NCI-H128 (cell line): ENCODE measurements at regions not wholly inside any gene's neighbourhood (a gene's known extent, or its start where the extent isn't known, plus 50 kb on each side); places are given as distances from the start of the nearest gene placed in this dataset.

Experiments used
- DNase-seq: peaks from one replicate; lab custom pipeline; 2025; ENCODE audit not compliant: unreplicated experiment; lab: John Stamatoyannopoulos, UW

DNA sequence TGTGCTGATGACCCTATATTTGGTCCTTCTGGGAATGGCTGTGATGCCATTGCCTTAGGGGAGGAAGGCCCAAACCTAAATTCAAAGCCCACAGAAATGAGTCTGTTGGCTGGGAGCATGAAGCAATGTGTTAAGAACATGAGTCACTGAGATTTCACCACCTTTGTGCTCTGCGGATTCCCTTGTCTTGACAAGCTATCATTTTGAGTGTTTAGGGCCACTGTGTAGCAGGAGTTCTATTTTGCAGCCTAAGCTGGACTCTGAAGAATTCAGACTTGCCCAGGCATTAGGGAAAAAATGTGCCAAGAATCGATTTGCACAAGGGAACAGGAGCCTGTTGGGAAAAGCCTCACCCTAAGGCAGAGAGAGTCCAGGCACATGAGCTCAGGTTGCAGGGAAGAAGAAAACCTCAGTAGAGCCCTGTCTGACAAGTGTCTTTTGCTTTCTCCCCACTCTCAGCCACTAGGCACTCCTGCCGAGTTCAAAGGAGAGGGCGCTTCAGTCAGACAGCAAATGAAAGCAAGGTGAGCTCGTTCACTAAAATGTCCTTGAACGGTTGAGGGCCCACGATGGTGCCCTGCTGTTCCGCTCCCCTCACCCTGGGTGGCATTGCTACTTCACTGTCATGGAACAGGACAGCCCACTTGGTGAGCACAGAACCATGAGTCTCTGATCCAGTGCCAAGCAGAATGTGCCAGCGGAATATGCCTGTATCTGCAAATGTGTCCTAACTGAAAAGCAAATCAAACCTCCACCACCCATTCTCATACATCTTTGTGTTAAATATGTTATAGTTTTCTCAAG lies 93.6 kb downstream of the PRLHR start:
- no peak for DNase-seq

DNA sequence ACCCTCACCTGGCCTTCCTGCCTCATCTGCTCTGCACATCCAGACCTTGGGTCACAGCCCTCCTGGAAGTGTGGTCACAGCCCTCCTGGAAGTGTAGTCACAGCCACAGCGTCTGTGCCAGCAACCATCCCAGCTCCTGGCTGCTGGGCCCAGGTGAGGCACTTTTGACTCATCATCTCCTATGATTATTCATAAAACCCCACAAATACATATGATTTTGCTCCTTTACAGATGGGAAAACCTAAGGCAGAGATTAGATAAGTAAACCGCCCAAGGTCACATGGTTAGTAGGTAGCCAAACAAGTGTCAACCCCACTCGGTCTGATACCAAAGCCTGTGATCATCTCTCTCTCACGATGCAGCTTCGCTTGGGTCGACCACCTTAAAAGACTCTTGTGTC lies 94.3 kb downstream of the PRLHR start:
- no peak for DNase-seq

DNA sequence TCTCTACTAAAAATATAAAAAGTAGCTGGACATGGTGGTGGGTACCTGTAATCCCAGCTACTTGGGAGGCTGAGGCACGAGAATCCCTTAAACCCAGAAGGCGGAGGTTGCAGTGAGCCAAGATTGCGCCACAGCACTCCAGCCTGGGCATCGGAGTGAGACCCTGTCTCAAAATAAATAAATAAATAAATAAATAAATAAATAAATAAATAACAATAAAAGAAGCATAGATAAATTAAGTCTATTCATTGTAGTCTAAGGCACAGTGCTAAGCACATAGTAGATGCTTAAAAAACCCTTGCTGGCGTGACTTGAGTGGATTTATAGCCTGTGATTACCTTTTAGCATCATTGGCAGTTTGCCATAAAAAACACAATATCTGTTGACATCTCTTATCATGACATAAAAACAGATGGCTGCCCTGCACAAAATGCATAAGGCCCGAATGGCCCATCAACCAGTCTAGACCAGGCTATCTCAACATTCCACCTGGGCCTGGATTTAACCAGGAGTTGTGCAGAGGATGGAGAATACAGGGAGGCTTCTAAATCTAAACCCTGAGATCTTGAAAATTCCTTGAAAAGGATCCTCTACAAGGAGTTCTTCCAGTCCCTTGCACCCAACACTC lies 94.9 kb downstream of the PRLHR start:
- no peak for DNase-seq

DNA sequence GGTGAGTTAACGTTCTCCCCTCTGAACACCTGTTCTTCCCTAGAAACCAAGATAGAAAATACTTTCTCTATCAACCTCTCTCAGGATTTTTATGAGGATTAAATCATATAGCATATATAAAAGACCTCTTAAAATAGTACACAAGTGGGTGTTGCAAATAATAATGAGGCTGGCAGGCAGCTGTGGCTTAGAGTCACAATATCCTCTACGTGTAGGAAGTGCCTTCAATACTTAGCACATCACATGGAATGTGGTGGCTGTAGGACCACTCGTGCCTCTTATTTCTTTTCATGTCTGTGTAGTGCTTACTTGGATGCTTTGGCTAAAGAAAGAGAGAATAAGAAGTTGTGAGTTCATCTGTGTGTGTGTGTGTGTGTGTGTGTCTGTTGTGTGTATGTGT lies 96.3 kb downstream of the PRLHR start:
- DNase-seq = no peak

DNA sequence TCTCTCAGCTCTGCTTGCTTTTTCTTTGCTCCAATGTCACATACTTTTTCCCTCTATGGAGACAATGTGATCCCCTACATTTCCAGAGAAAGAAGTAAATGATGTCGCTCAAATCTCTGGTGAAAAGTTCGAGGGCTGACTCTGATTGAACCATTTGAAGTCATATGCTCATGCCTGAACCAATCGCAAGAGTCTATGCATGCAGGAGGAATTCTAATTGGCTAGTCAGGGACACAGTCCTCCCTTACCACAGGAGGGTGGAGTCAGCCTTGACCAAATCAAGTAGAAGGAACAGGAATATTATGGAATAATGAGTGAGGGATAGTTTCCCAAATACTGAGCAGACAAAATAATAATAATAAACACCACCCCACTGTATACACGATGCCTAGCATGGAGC lies 96.8 kb downstream of the PRLHR start:
- DNase-seq = no peak

DNA sequence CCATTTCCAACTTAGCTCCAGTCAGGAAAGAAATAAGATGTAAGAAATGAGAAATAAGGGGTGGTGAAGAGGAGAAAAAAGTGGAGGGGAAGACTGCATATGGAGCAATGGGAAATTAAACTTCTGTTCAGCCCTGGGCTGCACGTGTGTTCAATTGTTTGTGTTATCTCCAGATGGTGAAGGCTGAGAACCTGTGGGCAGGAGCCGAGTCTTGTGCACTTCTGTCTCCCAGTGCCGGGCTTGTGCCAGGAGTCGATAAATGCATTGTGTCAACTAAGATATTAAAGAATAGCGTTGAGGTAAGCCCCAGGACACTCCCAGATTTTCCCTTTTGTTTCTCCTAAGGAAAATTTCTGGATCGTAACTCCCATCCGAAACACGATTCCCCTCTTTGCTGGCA lies 98.2 kb downstream of the PRLHR start:
- no peak for DNase-seq

DNA sequence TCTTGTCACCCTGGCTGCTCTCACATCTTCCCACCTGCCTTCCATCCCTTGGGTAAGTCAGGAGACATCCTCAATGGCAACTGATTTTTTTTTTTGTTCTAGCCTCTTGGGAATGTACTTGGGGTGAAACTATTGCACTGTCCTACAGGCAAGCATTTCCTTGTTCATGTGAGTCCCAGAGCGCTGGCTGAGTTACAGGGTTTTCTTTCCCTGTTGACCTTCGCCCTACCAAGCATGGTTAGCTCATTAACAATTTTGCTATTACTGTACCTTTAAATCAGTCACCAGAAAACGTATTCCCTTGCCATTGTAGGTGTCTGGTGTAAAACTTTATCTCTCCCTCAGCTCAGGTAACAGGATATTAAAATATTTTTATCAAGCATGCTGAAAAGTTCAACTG lies 98.9 kb downstream of the PRLHR start:
- DNase-seq = no peak

DNA sequence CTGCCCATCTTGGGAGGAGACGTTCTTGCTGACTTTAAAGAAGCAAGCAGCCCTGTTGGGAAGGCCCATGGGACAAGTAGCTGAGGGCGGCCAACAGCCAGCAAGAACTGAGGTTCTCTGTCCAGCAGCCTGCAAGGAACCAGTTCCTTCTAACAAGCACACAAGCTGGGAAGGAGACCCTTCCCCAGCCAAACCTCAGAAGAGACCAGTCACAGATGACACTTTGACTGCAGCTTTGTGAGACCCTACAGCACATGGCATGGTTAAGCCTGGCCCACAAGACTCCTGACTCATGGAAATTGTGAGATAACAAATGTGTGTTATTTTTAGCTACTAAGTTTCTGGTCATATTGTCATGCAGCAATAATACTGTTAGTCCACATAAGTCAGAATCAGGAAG lies 99.9 kb downstream of the PRLHR start:
- DNase-seq = no peak

DNA sequence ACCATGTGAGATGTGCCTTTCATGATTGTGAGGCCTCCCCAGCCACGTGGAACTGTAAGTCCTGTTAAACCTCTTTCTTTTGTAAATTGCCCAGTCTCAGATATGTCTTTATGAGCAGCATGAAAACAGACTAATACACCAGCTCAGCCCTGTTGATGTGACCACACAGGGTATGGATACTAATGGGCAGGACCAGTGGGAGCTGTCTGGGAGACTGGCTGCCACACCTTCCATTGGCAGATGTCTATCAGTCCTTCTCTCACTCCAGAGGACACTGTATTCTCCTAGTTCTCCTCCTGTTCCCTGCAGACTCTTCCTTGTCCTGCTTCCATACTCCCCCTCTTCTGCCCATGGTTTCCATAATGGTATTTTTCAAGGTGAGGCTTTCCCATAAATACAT lies 104.4 kb downstream of the PRLHR start:
- no peak for DNase-seq

DNA sequence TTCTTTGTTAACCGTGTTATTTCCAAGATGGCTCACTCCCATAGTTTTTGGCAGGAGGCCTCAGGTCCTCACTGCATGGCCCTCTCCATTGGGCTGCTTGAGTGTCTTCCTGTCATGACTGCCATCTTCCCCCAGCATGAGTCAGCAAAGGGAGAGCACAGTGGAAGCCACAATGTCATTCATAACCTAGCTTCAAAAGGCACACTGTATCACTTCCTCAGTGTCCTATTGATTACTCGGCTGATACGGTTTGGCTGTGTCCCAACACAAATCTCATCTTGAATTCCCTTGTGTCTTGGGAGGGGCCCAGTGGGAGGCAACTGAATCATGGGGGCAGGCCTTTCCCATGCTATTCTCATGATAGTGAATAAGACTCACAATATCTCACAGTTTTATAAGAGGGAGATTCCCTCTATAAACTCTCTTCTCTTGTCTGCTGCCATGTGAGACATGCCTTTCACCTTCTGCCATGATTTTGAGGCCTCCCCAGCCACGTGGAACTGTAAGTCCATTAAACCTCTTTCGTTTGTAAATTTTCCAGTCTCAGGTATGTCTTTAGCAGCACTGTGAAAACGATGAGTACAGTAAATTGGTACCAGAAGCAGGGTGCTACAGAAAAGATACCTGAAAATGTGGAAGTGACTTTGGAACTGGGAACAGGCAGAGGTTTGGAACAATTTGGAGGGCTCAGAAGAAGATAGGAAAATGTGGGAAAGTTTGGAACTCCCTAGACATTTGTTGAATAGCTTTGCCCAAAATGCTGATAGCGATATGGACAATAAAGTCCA lies 106.5 kb downstream of the PRLHR start:
- DNase-seq = no peak

DNA sequence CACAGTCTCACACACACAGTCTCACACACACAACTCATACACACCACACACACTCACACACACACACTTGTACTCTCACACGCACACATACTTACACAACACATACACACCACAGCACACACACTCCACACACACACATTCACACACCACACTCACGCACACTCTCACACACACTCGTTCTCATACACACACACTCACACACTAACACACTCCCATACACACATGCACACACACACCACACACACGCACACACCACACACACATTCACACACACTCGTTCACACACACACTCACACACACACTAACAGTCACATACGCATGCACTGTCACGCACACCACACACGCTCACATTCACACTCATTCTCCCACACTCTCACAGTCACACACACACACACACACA lies 109.8 kb downstream of the PRLHR start:
- DNase-seq = no peak

DNA sequence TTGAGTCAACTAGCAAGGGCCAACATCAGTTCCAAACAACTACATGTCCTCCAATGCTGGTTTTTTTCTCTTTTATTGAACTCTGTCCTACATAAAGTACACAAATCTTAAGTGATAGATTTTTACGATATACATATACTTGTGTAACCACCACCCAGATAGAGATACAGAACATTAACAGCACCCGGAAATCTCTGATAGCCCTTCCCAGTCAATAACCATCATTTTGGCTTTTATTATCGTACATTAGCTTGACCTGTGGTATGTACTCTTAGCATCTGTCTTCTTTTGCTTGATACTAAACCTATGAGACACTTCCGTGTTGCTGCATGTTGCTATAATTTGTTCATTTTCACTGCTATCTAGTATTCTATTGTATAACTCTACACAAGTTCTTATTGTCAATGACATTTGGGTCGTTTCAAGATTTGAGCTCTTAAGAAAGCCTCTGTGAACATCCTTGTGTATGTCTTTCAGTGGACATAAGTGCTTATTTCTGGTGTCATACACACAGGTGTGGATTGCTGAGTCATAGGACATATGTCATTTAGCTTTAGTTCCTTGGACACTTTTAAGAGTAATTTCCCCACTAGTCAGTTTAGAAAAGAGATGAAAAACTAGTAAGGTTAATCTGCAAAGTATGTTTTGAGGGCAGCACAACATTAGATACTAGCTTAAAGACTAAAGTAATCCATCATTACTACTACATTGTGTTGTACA lies 111.1 kb downstream of the PRLHR start:
- no peak for DNase-seq

DNA sequence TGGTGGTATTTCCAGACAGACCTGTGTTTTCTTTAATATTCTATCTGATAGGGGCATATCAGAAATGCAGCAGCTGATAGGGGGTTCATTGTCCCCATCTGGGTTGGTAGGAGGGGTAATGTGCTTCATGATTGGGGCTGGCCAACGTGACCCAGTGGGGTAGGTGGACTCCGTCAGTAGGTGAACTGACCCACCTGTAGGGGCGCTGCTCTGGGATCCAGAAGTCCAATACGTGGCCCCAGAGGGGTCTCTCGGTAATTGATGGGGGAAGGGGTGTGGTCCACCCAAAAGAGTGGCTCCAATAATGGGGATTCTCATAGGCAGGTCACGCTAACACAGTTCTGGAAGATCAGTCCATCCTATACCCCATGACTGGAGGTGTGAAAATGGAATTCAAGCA lies 112.0 kb downstream of the PRLHR start:
- no peak for DNase-seq

DNA sequence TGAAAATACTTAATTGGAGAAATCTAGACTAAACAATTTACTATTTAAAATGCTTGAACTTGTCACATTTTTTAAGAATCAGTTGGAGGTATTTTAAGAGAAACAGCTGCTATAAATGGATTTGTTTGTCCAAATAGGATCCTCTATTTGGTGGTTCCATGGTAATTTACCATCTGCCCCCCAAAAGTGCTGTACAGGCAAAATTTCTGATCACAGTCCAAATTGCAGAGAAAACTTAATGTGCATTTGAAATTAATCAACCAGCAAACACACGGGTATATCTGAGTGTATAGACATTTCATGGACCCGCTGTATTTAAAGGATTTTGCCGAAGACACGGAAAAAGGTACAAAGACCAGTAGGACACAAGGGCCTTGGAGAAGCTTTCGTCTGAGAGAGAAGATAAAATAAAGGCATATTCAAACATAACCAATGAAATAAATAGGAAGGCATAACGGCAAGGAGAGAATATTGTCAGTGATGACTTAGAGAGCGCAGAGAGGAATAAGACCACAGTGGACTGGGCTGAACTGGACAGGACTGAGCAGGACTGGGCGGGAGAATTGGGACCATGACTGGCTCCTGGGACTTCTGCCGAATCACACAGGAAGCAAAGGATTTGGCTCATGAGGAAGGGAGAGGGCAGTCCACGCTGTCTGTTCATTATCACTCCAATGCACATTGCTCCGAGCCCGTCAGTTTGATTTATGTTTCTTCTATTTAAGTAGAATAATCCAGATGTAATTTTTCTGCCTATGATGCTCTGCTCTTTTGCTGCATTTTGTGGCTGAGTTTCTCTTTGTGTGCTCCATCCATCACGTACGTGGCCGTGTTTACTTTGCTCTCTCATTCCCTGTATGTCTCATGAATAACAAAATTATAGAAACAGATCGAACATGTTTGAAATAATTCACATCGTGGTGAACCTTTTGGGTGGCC lies 112.8 kb downstream of the PRLHR start:
- no peak for DNase-seq

DNA sequence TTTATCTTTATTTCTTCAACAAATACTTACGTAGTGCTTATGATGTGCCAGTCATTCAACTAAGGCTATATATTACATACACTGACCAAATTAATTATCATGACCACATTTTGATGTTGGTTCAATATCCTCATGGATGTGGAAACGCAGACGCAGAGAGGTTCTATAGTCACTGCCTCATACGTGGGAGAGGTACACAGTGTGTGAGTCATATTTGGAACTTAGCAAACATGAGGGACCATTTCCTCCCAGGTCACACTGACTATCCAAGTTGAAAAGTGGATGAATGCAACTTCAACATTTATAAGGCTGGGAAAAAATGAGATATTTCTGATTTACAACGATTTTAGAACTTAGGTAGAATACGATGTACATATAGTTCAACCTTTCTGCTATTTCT lies 113.6 kb downstream of the PRLHR start:
- DNase-seq = no peak

DNA sequence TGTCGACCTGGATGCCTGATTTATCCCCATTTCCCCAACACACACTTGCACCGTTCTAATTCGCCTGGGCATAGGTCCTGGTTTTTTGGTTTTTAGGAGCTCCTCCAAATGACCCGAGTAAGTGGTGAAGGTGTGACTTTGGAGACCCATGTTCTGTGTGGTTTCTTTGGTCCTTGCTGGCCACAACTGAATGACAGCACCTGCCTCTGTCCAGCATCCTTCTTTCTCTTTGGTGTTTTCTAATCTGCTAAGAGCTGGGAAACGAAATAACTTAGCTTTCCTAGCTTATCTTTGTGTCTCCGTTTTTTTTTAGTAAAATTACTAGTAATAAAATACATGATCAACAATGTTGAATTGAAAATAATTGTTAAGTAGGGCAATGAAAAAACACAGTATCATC lies 120.2 kb downstream of the PRLHR start:
- no peak for DNase-seq

DNA sequence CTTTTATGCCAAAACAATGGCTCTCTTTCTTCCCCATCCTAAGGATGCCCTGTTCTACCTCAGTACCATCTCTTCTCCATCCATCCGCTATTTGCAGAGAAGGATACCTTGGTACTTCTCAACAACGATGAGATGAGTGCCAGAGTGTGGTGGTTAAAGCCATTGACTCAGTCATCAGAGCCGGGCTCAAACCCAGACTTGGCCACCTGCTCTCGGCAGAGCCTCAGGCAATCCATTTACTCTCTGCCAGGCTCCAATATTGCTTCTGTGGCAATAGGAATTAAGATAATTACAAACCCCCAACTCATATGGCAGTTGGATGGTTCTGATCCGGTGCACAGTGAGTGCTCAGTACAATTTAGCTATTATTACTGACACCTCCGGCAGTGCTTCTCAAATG lies 121.3 kb downstream of the PRLHR start:
- no peak for DNase-seq

DNA sequence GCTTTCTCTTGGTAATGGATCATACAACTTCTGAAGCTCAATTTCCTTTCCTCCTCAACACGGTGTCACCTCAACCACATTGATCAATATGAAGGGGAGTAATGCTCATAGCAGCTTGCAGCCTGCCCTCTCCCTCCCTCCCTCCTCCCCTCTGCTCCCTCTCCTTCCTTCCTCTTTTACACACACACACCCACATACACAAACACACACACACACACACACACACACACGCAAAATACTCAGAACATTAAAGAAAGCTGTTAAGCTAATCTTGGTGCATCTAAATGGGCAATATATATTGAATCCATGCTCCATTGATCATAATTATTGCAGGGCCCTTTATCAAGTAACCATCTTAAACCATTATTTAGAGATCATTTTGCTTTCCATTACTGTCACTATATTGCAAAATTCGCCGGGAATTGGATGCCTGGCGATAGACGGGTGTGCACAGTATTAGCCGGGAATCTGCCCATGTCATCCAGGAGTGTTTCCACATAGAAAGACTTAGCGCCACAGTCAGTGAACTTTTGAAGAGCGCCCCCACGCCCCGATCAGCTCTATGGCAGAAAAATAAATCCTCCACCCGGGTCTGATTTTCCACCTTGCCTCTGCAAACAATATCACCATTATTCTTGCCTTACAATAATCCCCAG lies 122.0 kb downstream of the PRLHR start:
- no peak for DNase-seq

DNA sequence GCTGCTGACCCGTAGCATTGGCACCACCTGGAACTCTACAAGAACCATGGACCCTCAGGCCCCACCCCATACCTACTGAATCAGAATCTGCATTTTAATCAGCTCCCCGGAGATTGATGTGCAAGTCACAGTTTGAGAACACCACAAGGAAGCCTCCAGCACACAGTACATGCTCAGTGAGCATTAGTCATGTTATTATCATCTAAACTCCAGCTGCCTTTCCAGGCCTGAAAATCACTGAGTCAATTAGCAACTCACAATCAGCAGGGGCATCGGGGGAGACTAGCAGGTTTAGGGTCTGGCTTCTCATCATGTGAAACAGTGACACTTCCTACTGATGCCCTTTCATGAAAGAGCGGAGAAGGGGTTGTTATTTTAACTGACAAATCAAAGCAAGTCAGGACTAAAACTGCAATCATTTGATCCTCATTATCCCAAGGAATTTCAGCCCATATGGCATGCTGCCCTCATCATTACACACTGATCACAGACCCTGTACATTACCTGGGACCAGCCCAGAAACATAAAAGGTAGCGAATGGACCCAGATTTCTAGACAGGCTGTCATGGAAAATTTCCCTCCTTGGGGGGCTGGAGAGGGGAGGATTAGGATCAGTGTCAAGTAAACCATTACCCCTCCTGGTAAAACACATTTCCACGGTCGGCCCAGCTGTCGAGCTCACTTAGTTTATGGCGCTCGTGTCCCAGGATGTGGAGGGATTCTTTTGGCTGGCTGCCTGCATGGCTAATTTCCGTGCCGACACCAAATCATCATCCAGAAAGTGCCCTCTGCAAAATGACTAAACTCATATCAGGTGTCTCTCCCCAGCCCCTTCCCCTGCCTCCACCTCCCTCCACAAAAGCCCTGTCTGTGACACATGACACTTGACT lies 122.8 kb downstream of the PRLHR start:
- DNase-seq = no peak
